NCI-H748 treated with DMSO at 0.1 percent for 48 hours (cell line): ENCODE measurements at regions not wholly inside any gene's neighbourhood (a gene's known extent, or its start where the extent isn't known, plus 50 kb on each side); places are given as distances from the start of the nearest gene placed in this dataset.

Source experiments
- DNase-seq: peaks from one replicate; lab custom pipeline; 2025; lab: John Stamatoyannopoulos, UW

GRCh38 chr1:223052931-223053330 is 90.1 kb downstream of the TLR5 start:
- no peak for DNase-seq

DNA sequence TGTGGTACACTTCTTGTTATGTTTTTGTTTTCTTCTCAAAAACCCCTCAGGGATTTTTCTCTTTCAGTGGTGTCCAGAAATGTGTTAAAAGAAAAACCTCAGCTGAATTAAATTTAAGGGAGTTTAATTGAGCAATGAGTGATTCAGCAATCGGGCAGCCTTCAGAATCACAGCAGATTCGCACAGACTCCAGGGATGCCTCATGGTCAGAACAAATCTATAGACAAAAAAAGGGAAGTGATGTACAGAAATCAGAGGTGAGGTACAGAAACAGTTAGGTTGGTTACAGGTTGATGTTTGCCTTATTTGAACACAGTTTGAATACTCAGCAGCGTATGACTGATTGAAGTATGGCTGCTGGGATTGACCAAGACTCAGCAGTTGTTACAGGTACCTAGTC is 86.2 kb downstream of the TLR5 start:
- no peak for DNase-seq

DNA sequence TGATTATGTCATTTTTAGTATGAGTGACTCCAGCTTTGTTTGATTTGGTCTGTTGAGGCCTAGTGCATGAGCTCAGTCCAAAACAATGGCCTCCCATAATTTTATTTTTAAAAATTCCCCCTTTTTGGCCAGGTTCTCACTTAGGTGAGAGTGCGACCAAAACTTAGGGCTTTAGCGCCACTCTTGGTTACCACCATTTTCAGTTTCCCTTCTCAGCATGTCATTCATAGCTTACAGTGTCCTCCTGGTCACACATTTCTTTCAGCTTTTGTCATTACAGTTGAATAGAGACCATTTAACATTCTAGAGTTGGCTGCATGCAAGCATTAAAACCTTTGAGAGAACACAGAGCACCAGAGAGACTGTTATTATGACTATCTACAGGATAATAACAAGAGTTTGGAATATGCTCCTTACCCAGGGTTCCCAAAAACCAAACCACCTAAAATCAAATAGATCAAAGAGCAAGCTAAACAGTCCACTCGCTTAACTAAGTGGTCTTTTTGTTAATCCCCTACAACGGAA is 85.4 kb downstream of the TLR5 start:
- no peak for DNase-seq
